ENCODE measurements at regions not wholly inside any gene's neighbourhood (a gene's known extent, or its start where the extent isn't known, plus 50 kb on each side); places are given as distances from the start of the nearest gene placed in this dataset.
"Not testable (repeated sequence)": the region's sequence is repeated elsewhere in the genome, so short reads cannot be mapped to it uniquely, and the experiment has no call there.

DNA sequence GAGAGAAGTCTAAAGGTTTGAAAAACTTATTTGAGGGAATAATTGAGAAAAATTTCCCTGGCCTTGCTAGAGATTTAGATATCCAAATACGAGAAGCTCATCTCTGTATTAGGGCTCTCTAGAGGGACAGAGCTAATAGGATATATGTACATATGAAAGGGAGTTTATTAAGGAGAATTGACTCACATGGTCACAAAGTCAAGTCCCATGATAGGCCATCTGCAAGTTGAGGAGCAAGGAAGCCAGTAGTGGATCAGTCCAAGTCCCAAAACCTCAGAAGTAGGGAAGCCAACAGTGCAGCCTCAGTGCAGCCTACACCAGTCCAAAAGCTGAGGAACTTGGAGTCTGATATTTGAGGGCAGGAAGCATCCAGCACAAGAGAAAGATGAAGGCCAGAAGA lies 126.7 kb downstream of the PJA2 start:
- H3K36me3 ChIP-seq (ENCODE audit: low read depth); H3K4me3 ChIP-seq; ATAC-seq; DNase-seq; H3K4me1 ChIP-seq (ENCODE audit: low read depth); intact Hi-C loops (cut with DNase I, micrococcal nuclease): not testable (repeated sequence)
- peaks cover 27% of the 10 kb centered on the region for H3K9me3 ChIP-seq

DNA sequence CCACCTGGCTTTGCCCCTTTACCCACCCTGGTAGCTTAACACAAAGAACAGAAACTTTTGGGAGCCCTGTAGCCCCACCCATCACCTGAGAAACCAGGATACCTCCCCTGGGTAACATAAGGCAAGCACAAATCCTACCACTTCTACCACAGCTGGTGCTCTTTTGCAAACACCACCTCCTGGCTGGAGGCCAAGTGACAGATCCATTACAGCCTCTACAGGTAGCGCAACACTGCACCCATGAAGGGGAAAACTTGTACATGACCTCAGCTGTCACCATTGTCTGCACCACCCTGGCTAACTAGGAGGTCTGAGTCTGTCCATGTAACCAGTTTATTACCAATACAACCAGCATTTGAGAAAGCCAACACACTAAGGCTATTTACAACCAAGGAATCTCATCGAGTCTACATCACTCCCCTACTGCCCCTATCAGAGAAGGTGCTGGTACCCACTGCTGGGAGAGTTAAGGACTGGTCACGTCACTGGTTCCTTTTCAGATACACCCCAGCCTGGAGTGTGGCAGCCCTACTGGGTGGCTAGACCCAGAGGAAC lies 128.6 kb downstream of the PJA2 start:
- ATAC-seq (peak; percentile 74), DNase-seq (peak in 1 of 3 donors; percentile 57)
- intact Hi-C loops (cut with DNase I, micrococcal nuclease) = no loop called here
- no peak overlapping the region for H3K4me3 ChIP-seq
- TF ChIP-seq, protein P1, sequence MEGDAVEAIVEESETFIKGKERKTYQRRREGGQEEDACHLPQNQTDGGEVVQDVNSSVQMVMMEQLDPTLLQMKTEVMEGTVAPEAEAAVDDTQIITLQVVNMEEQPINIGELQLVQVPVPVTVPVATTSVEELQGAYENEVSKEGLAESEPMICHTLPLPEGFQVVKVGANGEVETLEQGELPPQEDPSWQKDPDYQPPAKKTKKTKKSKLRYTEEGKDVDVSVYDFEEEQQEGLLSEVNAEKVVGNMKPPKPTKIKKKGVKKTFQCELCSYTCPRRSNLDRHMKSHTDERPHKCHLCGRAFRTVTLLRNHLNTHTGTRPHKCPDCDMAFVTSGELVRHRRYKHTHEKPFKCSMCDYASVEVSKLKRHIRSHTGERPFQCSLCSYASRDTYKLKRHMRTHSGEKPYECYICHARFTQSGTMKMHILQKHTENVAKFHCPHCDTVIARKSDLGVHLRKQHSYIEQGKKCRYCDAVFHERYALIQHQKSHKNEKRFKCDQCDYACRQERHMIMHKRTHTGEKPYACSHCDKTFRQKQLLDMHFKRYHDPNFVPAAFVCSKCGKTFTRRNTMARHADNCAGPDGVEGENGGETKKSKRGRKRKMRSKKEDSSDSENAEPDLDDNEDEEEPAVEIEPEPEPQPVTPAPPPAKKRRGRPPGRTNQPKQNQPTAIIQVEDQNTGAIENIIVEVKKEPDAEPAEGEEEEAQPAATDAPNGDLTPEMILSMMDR (IDR thresholded peaks at IDR 0.05) = no peak
- H3K4me1 ChIP-seq (ENCODE audit: low read depth) = no peaks in the 10 kb centered on the region
- no peaks in the 10 kb centered on the region for H3K36me3 ChIP-seq (ENCODE audit: low read depth)
- H3K9me3 ChIP-seq = peaks cover 11% of the 10 kb centered on the region

DNA sequence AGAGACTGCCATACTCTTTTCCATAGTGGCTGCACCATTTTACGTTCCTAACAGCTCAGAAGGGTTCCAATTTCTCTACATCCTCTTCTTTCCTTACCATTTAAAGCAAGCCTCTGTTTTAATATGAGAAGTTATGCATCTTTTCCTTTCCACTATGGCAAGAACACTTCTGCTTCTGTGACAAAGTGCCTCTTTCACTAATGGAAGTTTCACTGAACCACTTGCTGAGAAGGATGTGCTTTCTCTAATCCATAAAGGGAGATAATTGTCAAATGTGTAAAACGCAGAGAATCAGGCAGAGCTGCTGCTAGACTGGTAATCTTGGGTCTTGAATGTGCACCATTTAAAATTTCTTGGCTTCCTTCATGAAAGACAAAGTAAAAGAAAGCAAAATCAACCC lies 131.6 kb downstream of the PJA2 start:
- intact Hi-C loops (cut with DNase I, micrococcal nuclease) = no loop called here
- DNase-seq (no peak), ATAC-seq (no peak)
- H3K4me3 ChIP-seq = no peak overlapping the region
- no peaks in the 10 kb centered on the region for H3K9me3 ChIP-seq
- TF ChIP-seq, protein P1 (IDR thresholded peaks at IDR 0.05) = no peak
- H3K4me1 ChIP-seq (ENCODE audit: low read depth) = no peaks in the 10 kb centered on the region
- H3K36me3 ChIP-seq (ENCODE audit: low read depth) = no peaks in the 10 kb centered on the region

DNA sequence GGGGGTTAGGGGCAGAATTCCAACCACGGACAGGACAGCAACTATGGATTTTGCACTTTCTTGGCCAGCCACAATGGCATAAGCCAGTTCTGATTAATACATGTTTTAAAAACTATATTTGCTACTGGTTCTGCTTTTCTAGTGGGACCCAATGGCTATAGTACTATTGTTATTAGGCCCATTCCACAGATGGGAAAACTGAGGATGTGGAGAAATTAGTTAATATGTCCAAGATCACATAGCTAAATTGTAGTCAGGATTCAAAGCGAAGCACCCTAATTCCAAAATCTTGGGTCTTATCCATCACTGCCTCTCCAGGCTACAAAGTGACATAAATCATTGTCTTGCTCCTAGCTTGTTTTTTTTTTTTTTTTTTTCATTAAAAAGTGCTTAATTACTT lies 133.9 kb downstream of the PJA2 start:
- DNase-seq = no peak
- no peaks in the 10 kb centered on the region for H3K36me3 ChIP-seq (ENCODE audit: low read depth)
- H3K4me1 ChIP-seq (ENCODE audit: low read depth) = no peaks in the 10 kb centered on the region
- no peak overlapping the region for H3K4me3 ChIP-seq
- intact Hi-C loops (cut with DNase I, micrococcal nuclease) = no loop called here
- H3K9me3 ChIP-seq = no peaks in the 10 kb centered on the region
- TF ChIP-seq, protein P1 (IDR thresholded peaks at IDR 0.05) = no peak
- no peak for ATAC-seq

DNA sequence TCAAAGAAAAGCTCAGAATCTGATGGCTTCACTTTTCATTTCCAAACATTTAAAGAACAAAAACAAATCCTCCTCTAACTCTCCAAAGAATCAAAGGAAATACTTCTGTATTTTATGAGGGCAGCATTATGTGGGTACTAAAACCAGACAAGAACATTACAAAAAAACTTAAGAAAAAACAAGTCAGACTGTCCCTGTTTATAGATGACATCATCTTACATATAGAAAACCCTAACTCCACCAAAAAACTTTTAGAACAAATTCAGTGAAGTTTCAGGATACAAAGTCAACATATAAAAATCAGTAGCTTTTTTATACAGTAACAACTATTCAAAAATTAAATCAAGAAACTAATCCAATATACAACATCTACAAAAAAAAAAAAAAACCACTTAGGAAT lies 136.2 kb downstream of the PJA2 start:
- intact Hi-C loops (cut with DNase I, micrococcal nuclease) = no loop called here
- H3K9me3 ChIP-seq = peaks cover 4% of the 10 kb centered on the region
- DNase-seq = no peak
- ATAC-seq = no peak
- H3K4me3 ChIP-seq = no peak overlapping the region
- H3K4me1 ChIP-seq (ENCODE audit: low read depth) = no peaks in the 10 kb centered on the region
- TF ChIP-seq, protein P1 (IDR thresholded peaks at IDR 0.05) = no peak
- H3K36me3 ChIP-seq (ENCODE audit: low read depth) = no peaks in the 10 kb centered on the region

DNA sequence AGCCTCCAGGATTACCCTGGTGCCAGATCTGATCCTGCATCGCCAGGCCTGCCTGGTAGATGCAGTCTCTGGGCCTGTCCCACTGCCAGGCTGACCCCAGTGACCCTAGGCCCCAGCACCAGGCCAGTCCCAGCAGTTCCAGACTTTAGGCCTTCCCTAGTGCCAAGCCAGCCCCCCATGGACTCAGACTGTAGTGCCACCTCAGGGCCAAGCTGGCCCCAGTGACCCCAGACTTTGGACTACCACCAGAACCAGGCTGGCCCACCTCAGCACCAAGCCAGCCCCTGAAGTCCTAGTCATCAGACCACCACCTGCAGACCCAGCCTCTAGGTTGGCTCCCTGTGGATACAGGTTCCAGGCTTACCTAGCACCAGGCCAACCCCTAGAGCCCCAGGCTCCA lies 142.5 kb downstream of the PJA2 start:
- no peaks in the 10 kb centered on the region for H3K36me3 ChIP-seq (ENCODE audit: low read depth)
- no peak overlapping the region for H3K4me3 ChIP-seq
- no peaks in the 10 kb centered on the region for H3K4me1 ChIP-seq (ENCODE audit: low read depth)
- TF ChIP-seq, protein P1 (IDR thresholded peaks at IDR 0.05) = no peak
- peaks cover 4% of the 10 kb centered on the region for H3K9me3 ChIP-seq
- no peak for DNase-seq
- intact Hi-C loops (cut with DNase I, micrococcal nuclease) = no loop called here
- ATAC-seq = no peak
